Stimulated activated CD8-positive, alpha-beta memory T cell treated with anti-CD3 and anti-CD28 coated beads, Interleukin-4, amount 100 ng/mL, for 4 hours (primary cell): ENCODE measurements at regions not wholly inside any gene's neighbourhood (a gene's known extent, or its start where the extent isn't known, plus 50 kb on each side); places are given as distances from the start of the nearest gene placed in this dataset.

Experiments
- DNase-seq, 2 donors: peaks; one replicate each; pipeline ENCODE4 v3.0.0-alpha.2; 2020; ENCODE audit warnings: low read depth in 2 of 2, low spot score in 1 of 2

GRCh38 chr6:41470331-41471063 is 75.7 kb upstream of the FOXP4 start:
- no peak for DNase-seq

GRCh38 chr6:41471064-41471895 is 74.9 kb upstream of the FOXP4 start:
- DNase-seq, result no peak

- no peak for DNase-seq
These were observed 71.8 kb upstream of the FOXP4 start for GRCh38 chr6:41474213-41474933.

- DNase-seq, result no peak
These were observed 71.0 kb upstream of the FOXP4 start for GRCh38 chr6:41475164-41475563.

GRCh38 chr6:41475737-41476357 is 70.3 kb upstream of the FOXP4 start:
- DNase-seq, result no peak

- no peak for DNase-seq
These were observed 69.8 kb upstream of the FOXP4 start for GRCh38 chr6:41476401-41476800.

- DNase-seq, result no peak
These were observed 68.6 kb upstream of the FOXP4 start for GRCh38 chr6:41477572-41477971.

GRCh38 chr6:41483943-41484342 is 62.2 kb upstream of the FOXP4 start:
- DNase-seq, result no peak

GRCh38 chr6:41487860-41488432 is 58.2 kb upstream of the FOXP4 start:
- no peak for DNase-seq

- DNase-seq, result no peak
These were observed 57.6 kb upstream of the FOXP4 start for GRCh38 chr6:41488433-41489119.

- DNase-seq, result no peak
These were observed 56.9 kb upstream of the FOXP4 start for GRCh38 chr6:41489120-41489851.

- no peak for DNase-seq
These were observed 53.8 kb upstream of the FOXP4 start for GRCh38 chr6:41492261-41492891.

GRCh38 chr6:41494212-41495110 is 51.7 kb upstream of the FOXP4 start:
- DNase-seq, result no peak
